Hematopoietic multipotent progenitor cell treated with erythropoietin and hydrocortisone succinate and interleukin-3 and kit ligand, for 6 days (in vitro differentiated cells): ENCODE measurements at regions not wholly inside any gene's neighbourhood (a gene's known extent, or its start where the extent isn't known, plus 50 kb on each side); places are given as distances from the start of the nearest gene placed in this dataset.

Source experiments
- DNase-seq: peaks from one replicate; pipeline ENCODE4 v3.0.0-alpha.2; 2015

- no peak for DNase-seq
Observed at GRCh38 chr13:83589814-83590213, 292.5 kb downstream of the SLITRK1 start.

DNA sequence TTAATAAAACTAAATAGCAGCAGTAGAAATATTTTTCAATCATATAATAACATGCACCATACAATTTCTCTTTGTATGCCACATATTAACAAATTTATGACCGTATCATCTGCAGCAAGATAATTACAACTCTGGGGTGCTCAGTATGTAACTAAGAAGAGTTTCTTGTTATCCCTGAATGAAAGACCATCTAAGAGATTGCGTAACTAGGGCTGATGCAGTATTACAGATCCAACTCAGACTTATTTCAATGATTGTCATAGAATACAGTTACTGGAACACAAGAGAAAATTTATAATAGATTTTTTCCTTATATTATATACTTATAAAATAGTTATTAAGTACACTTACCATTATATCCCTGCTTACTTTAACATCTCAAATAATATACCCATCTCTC, 305.1 kb downstream of the SLITRK1 start:
- DNase-seq = no peak

DNA sequence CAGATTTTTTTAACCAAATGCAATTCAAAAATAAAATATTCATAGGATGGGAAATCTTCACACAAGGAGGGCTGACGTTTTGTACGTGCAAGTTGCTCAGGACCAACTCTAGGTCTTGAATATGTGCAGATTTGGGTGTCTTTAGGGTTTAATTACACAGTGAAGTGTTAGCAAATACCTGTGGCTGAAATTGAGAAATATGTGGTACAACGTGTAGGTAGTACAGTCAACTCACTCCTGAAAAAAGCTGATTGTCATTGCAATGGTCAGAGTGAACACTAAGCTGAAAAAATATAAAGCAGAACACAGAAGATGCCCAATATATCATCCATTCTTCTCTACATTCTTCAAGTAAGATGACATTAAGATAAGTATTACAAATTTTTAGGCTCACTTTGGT, 314.3 kb downstream of the SLITRK1 start:
- DNase-seq = no peak

DNA sequence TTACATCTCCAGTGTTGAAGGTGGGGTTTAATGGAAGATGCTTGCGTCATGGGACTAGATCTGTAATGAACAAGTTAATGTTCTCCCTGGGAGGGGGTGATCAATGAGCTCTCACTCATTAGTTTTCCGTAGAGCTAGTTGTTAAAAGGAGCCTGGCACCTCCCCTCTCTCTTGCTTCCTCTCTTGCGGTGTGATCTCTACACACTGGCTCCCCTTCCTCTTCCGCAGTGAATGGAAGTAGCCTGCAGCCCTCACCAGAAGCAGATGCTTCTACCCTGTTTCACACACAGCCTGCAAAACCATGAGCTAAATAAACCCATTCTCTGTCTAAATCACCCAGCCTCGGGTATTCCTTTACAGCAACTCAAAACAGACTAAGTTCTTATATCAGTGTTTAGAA, 318.8 kb downstream of the SLITRK1 start:
- DNase-seq = no peak

- DNase-seq = no peak
Observed at GRCh38 chr13:83557845-83558244, 324.4 kb downstream of the SLITRK1 start.

GRCh38 chr13:83549671-83550070, 332.6 kb downstream of the SLITRK1 start:
- DNase-seq = no peak

- DNase-seq = no peak
Observed at GRCh38 chr13:83547043-83547442, 335.2 kb downstream of the SLITRK1 start.

GRCh38 chr13:83546476-83546875, 335.8 kb downstream of the SLITRK1 start:
- DNase-seq = no peak

GRCh38 chr13:83538636-83539035, 343.6 kb downstream of the SLITRK1 start:
- no peak for DNase-seq

- no peak for DNase-seq
Observed at GRCh38 chr13:83536941-83537340, 345.3 kb downstream of the SLITRK1 start.

GRCh38 chr13:83536153-83536552, 346.1 kb downstream of the SLITRK1 start:
- DNase-seq = no peak

- DNase-seq = no peak
Observed at GRCh38 chr13:83532809-83533208, 349.5 kb downstream of the SLITRK1 start.

GRCh38 chr13:83531022-83531421, 351.3 kb downstream of the SLITRK1 start:
- no peak for DNase-seq

DNA sequence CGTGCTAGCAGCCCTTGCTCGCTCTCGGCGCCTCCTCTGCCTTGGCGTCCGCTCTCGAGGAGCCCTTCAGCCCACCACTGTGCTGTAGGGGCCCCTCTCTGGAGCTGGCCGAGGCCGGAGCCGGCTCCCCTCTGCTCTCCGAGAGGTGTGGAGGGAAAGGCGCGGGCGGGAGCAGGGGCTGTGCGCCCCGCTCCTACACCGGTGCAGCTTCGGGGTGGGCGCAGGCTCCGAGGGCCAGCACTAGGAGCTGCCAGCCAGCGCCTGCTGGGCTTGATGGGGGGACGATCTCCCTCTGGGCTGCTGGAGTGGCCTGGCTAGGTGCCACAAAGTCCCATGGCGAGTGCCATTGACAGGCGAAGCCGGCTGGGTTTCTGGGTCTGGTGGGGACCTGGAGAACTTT, 365.5 kb downstream of the SLITRK1 start:
- no peak for DNase-seq

DNA sequence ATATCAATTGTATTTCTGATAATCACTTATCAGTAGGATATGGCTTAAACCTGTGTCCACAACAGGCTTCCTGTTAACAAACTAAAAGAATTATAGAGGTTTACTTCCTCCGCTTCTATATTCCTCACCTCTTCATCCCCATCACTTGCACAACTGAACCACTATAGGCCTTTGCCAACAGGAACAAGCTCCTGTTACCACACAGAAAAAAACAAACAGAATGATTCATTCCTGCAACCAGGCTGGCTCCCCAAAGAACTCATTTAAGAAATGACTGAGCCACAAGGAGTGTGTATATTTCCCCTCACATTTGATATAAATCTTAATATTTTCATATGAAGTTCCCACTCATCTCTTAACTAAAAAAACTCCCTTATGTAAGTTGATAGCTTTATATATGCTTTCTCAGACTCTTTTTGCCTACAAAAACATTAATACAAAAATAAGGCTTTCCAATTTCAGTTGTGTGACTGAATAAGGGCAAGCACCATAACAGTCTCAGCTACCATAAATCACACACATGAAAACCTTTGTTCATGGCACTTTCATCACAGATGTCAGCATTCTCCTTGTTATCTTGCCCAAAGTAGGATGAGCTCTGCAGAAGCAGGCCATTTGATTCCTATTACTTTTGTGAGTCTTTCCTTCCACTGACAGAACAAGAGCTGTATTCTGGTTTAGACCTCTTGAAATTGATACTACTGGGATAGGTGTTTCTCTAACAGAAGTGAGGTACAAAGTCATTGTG, 366.8 kb downstream of the SLITRK1 start:
- no peak for DNase-seq

- DNase-seq = no peak
Observed at GRCh38 chr13:83508771-83509301, 373.4 kb downstream of the SLITRK1 start.

DNA sequence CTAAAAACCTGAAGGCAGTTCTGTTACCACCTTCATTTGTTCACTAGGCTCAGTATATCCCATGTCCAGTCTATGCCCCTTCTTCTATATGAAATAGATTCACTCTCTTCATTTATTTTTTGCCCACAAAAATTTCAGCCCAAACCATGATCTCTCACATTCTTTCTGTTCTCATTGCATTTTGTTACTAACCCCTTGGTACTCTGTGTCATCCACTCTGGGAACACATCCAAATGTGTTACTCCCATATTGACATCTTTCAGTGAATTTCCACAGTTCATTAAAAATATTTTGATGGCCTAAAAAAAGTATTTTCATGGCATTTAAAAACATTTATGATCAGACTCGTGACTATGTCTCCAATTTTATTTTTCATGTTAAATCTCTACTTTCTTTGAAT, 378.9 kb downstream of the SLITRK1 start:
- no peak for DNase-seq

GRCh38 chr13:83499286-83499685, 383.0 kb downstream of the SLITRK1 start:
- DNase-seq = no peak

- no peak for DNase-seq
Observed at GRCh38 chr13:83498481-83499190, 383.6 kb downstream of the SLITRK1 start.

DNA sequence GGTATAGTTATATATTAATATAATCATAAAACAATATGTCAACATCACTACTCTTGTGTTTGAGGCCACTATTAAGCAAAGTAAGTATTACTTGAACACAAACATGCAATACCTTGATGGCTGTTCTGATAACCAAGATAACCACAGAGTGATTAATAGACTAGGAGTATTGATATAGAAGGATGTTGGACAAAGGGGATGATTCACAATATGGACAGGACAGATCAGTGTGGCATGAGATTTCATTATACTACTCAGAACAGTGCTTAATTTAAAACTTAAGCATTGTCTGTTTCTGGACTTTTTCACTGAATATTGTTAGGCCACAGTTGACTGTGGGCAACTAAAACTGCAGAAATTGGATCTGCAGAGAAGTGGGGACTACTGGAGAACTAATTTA, 384.2 kb downstream of the SLITRK1 start:
- no peak for DNase-seq

- DNase-seq = no peak
Observed at GRCh38 chr13:83496501-83496900, 385.8 kb downstream of the SLITRK1 start.

- no peak for DNase-seq
Observed at GRCh38 chr13:83485101-83485500, 397.2 kb downstream of the SLITRK1 start.

DNA sequence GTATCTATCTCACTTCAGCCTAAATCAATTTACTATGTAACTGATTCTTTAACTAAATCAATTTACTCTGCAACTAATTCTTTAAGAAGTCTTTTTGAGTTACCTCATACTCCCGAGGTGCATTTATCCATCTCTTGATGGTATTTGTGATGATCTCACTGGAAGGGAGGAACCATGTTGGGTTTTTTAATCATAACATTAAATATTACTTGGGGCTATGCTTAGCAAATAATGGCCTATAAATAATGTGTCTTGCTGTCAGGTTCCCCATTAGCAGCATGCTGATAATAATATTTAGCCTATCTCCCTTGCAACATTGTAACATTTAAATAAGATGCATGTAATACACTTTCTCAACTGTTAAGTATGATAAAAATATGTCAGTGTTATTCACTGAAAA, 411.3 kb downstream of the SLITRK1 start:
- DNase-seq = no peak

- no peak for DNase-seq
Observed at GRCh38 chr13:83470133-83470797, 412.0 kb downstream of the SLITRK1 start.
